ENCODE measurements at regions not wholly inside any gene's neighbourhood (a gene's known extent, or its start where the extent isn't known, plus 50 kb on each side); places are given as distances from the start of the nearest gene placed in this dataset.

GRCh38 chr10:57605948-57606485, 661.7 kb downstream of the IPMK start:
- no peak for TF ChIP-seq CTCF (IDR thresholded peaks at IDR 0.05)
- no peak for TF ChIP-seq POLR2AphosphoS5 (IDR thresholded peaks at IDR 0.05)
- TF ChIP-seq EP300 (IDR thresholded peaks at IDR 0.05), result no peak

Data from stomach (tissue), 4 donors.